GM18526 (cell line): ENCODE measurements at regions not wholly inside any gene's neighbourhood (a gene's known extent, or its start where the extent isn't known, plus 50 kb on each side); places are given as distances from the start of the nearest gene placed in this dataset.

Experiments
- POLR2A ChIP-seq: IDR thresholded peaks from 3 replicates; pipeline ENCODE4 v1.6.1; 2011; ENCODE audit not compliant: insufficient read length; ENCODE audit errors: extremely low read depth

GRCh38 chr6:12654514-12654913 is 62.1 kb upstream of the PHACTR1 start:
- TF ChIP-seq POLR2A = no peak

GRCh38 chr6:12656906-12657305 is 59.7 kb upstream of the PHACTR1 start:
- no peak for TF ChIP-seq POLR2A

- no peak for TF ChIP-seq POLR2A
These were observed 58.7 kb upstream of the PHACTR1 start for GRCh38 chr6:12657884-12658283.

DNA sequence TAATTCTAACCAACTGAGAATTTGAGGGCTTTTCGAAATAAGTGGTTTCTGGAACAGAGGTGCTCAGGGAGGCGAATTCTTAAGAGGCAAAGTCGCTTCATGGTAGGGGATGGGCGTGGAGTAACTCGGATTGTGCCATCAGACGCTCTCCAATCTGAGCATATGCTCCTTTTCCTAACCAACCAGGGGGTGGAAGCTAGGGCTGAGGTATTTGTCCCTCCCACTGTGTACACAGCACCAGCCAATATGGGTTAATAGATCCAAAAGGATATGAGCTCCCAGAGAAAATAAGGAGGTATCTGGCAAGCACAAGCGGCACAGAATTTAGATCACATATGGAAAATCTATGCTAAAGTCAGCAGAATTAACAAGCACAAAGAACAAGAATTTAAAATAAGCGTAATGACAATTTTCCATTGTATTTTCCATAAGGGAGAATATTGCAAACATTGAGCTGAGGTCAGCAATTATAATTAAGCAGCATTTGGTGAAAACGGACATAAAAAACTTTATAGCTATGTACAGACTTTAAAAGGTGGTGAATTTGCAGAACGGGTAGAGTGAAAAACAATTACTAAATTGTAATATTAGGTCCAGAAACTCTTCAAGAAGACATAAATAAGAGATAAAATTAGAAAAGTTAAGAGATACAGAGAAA is 55.0 kb upstream of the PHACTR1 start:
- TF ChIP-seq POLR2A = no peak
